NCI-H510A (cell line): ENCODE measurements at regions not wholly inside any gene's neighbourhood (a gene's known extent, or its start where the extent isn't known, plus 50 kb on each side); places are given as distances from the start of the nearest gene placed in this dataset.

Experiments
- DNase-seq: peaks from one replicate; lab custom pipeline; 2025; lab: John Stamatoyannopoulos, UW

DNA sequence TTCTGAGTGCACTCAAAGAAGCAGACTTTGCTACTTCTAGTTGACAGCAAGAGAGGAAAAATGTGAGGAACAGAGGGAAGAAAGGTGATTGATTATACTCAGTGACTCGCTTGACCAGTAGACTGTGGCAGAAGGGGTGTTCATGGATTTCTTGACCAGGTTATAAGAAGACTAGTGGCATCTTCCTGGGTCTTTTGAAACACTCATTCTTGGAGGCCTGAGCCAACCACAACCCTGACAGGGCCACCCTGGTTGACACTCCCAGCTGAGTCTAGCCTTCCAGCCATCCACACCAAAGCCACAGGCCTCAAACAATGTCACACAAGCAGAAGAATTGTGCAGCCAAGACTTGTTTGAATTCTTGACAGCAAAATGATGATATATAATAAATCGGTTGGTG is 366.3 kb downstream of the SS18 start:
- DNase-seq = no peak

DNA sequence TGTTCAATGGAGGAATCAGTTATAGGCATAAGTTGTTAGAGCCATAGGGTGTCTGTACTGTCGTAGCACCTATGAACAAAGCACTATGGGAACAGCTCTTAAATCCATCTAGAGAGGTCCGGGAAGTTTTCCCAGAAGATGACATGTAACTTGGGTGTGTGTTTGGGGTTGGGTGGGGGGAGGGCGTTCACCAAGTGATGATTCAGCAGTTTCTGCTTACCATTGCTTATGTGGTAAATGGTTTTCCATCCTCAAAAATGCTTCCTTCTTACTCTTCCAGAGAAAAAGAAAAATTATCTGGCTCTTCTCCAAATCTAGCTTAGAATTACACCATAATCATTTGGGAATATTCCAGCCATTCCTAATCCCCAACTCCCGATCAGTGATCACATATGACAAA is 361.1 kb upstream of the ZNF521 start:
- DNase-seq = no peak

DNA sequence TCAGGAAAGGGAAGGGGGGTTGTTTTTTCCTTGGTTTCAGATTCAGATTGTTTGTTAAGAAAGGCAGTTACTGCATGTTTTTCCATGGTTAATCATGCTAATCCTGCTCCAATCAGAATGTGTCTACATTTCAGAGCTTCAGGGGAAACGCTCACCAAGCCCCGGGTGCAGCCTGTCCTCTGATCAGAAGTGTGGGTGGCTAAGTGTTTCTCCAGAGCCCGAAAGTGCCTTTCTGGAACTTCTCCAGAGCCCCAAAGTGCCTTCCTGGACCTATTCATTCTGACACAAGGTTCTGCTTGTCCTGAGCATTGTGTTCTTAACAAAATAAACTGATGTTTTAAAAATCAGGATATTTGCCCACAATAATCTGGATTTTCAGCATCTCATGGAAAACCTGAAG is 359.0 kb upstream of the ZNF521 start:
- DNase-seq = no peak

DNA sequence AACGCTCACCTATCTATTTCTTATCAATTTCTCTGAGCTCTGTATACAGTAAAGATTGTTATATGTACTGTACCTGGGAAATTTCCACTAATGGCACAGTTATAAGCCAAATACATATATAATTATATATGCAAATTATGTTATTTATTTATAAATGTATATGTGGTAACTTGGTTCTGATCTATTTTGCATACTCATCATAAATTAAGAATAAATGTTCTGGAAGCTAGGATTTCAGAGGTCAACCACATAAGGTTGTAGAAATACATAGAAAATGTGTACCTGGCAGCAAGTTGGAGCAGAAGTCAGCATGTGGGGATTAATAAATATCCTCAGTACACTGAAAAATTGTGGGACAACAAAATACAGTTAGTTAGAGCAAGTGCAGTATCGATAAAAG is 353.7 kb upstream of the ZNF521 start:
- no peak for DNase-seq

DNA sequence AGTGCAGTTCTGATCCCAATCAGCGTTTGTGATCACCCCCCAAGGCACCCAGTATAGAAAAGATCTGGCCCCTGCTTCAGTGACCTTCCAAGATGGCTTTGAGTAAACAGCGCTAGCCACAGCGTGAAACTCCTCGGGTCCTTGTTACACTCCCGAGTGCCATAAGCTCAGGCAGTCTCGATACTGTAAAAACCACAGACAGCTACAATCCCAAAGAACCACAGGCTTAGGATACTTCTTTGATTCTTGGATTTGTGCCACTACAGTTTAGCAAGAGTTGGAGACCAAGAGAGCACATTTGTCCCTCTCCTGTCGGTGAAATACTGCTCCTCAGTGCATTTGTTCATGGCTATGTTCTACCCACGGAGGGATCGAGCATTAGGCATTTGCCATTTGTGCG is 352.5 kb upstream of the ZNF521 start:
- no peak for DNase-seq

DNA sequence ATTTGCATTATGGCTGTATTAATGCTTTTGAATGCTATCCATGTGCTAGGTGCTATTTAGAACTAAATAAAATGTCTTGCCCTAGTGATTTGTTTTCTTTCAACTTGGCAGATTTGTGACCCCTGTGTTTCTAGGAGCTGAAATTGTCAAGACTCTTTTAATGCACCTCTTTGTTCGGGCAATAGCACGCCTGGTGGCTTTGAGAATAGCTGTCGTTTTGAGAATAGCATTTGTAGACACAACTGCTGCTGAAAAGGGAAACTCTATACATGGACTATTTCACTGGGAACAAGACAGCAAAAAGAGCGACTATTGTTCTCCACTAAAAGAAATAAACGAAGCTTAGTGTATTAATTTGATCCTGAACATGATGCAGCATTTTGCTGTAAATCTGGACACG is 352.1 kb upstream of the ZNF521 start:
- no peak for DNase-seq

DNA sequence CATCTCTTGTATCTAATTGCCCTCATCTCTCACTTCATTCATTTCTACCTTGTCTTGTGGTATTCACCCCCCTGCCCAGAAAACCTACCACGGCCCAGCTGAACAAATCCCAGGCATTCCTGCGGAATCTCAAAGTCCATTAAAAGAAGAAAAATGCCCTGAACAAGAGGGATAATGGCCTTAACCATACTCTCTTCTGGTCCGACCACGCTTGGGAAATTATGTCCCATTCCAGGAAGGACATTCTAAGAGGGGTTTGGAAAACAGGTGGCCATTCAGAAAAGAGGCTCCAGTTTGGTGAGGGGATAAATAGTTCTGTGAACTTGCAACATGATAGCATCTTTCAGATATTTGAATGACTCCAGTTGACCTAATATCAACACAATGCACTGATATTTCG is 349.9 kb upstream of the ZNF521 start:
- DNase-seq = no peak

DNA sequence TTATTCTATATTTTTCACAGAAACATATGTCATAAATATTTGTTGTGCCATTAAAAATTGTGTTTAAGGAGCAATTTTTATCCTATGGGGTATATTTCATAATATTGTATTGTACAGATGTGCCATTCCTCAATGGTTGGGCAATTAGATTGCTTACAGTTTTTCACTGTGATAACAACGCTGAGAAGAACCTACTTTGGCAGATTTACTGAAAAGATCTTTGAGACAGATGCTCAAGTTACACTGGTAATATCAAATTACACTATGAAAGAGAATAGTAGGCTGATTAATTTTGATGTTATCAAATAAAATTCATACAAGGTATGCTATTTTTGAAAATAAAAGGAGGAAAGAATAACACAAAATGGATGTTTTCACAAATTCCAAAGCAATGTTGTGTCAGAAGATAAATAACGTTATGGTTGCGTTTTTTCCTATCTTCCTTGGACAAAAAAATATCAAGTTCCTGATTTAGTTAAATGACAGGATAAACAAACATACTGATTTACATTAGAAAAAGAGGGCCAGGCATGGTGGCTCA is 335.1 kb upstream of the ZNF521 start:
- no peak for DNase-seq

DNA sequence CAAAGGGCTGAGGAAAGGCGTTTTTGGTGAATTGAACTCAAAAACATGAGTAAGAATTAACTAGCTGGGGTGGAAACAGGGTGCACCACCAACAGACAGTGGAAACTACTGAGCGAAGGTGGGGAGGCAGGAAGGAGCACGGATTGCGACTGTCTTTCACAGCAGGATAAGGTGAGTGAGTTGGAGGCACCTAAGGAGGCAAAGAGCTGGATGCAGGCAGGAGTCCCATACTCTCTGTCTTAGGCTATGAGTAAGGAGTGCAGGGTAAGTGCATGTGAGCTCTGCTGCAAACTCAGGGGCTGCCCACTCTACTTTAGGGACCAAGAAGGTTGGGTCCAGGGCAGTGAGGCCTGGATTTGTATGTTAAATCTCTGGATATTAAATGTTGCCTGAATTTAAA is 333.1 kb upstream of the ZNF521 start:
- no peak for DNase-seq

DNA sequence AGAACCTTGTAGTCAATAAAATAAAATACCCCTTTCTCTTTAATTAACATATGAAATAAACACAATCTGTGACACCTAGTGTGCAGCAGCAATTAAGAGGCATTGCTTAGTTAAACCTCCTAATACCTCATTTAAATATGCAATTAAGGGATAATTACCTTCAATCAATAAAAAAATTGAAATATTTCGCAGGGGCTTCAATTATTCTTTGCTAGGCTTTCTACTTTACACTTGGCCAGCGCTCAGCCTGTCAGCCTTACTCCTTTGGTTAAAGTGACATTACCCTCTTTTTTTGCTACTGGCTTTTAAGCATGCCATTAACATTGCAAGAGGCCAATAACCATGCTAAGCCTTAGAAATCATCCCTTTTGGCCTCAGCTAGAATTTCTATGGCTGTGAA is 327.5 kb upstream of the ZNF521 start:
- no peak for DNase-seq

DNA sequence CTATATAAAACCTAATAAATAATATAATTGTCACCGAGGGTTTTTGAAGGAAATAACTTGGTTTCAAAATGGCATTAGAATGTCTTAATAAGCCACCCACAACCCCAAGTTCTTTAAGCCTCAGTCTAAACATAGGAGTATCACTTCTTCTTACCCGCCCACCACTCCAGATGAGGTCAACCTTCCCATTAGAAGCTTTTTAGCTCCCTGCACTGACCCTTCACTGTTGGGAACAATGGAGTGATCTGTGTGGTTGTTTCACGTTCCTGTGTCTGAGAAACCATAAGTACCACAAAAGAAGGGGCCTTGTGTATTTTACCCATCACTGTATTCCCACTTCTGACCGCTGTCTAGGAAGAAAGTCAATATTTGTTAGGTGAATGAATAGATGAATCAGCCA is 326.3 kb upstream of the ZNF521 start:
- no peak for DNase-seq

DNA sequence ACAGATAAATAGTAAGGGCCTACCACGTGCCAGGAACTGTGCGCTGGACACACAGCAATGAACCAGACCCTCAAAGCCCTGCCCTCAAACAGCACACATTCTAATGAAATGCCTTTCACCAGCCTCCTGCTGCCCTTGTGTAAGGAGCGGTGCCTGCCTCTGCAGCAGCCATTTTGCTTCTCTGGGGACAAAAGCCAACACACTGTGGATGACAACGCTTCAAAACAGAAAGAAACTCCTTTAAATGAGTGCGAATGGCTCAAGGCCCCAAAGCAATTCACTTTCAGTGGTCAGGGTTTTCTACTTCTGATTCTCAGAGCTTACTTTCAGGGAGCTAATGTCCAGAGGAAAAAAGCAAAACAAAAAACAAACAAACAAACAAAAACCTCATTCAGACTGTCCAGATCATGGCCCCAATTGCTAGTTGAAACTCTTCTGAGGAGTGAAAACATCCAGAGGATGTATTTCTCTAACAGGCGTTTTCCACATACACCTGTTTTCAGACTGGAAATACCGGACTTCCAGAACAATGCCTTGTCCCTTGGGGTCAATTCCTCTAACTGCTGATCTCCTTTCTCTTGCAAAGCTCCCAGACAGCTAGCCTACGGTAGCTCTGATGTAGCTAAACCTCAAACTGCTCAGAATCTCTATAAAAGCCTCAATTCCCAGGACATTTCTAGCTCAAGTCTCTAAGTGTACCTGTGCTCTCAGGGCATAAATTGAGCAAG is 323.3 kb upstream of the ZNF521 start:
- no peak for DNase-seq

DNA sequence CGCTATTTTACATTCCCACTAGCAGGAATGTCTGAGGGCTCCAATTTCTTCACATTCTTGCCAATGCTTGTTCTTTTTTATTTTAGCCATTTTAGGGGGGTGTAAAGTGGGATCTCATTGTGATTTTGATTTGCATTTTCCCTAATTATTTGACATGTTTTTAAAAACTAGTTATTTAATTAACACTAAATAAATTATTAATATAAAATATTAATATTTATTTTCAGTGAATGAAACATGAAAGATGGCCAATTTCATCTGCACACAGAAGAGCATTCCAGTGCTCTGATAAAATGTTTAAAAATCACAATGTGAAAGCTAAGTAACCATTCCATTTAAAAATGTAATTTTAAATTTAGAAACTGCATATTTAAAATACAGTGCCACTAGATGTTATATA is 322.2 kb upstream of the ZNF521 start:
- DNase-seq = no peak

DNA sequence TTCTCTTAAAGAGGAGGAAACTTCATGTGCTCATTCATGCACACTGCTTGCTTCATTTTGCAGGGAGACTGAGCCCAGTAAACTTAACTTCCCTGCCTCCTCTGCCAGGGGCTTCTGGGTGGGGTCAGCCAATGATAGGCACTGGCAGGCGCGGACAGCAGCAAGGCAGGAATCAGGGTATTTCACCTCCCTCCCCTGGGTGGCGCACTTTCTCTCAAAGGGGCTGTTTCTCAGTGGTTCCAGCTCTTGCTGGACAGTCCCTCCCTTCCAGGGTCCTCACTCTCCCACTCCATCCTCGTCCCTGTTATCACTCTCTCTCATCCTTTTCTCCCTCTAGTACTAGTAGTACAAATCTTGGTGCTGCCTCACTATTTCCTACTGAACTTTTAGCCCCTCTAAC is 320.5 kb upstream of the ZNF521 start:
- no peak for DNase-seq

DNA sequence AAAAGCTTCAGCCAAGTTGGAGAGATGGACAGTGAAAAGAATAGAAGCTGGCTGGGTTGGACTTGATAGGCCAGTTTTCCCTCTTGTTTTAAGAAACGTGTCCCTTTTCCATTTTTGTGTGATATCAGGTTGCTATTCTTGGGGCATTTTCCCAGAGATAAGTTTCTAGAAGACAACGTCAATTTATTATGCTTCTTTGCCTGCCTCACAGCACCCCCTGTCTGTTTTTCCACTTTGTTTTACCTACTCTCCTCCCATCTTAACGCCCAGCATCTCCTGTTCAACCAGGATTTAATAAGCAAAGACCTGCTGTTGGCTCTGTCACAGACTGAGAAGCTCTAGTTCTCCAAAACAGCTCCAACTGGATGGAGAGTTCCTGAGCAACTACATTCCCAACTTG is 317.8 kb upstream of the ZNF521 start:
- DNase-seq = no peak

DNA sequence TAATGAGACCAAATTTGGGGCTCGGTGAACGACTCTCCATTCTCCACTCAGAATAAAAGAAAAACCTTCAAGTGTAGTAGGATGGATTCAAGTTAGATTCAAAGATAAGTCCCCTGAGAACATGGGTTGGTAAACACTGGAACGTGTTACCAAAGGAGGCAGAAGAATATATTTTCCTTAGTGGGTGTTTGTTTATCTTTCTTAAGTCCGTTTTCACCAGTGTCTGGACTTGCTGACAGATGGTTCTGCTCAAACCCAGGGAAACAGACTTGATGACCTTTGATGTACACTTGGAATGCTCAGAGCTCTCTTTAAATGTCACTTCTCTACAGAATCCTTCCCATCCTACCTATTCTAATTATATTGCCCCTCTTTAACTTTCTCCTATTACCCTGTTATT is 310.3 kb upstream of the ZNF521 start:
- no peak for DNase-seq

DNA sequence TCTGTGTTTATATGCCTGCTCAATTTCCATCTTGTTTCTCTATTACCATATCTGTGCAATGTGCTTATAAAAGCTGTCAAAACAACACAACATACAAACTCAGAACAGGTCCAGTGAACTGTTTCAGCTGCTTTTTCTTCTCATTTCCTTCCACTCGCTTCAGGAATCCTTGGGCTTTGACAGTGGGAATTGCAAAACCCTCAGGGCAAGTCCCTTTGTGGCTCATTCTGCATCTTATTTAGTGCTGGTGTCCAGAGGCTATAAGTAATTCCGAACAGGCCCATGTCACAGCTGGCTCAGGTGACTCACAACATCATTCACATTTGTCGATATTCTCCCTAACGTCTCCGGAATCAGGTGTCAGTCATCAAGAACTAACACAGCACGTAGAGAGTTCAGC is 309.9 kb upstream of the ZNF521 start:
- DNase-seq = no peak

DNA sequence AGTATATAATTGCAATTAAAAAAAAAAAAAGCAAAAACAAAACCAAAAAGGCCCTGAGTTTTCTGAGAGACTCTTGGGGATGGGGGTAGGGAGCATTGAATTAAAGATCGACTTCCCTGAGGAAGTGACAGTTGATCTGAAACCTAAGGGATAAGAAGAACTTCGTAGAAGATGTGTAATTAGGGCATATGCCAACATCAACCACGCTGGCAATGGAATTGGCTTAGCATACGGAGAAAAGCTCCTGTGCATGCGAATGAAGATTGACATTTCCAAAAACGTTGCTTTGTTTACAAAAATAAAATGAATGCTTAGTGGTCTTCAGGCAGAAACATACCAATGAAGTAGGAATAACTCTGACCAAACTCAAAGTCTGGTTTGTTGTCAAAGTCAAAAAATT is 307.6 kb upstream of the ZNF521 start:
- no peak for DNase-seq

DNA sequence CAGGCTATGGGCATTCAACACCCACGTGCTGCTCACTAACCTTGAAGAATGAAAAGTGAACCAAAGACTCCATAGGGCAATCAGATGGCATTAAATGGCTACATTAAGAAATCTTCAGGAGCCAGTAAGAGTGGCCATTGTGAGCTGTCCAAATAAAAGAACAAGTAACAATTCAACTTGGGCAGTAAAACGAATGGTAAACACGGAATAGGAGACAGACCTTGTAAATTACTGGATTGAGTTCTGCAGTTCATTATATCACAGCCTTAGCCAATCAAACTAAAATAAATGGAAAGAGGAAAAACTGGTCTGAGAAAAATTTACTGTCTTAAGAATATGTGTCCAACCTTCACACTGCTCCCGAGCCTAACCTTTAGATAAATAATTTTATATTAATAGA is 306.5 kb upstream of the ZNF521 start:
- no peak for DNase-seq

DNA sequence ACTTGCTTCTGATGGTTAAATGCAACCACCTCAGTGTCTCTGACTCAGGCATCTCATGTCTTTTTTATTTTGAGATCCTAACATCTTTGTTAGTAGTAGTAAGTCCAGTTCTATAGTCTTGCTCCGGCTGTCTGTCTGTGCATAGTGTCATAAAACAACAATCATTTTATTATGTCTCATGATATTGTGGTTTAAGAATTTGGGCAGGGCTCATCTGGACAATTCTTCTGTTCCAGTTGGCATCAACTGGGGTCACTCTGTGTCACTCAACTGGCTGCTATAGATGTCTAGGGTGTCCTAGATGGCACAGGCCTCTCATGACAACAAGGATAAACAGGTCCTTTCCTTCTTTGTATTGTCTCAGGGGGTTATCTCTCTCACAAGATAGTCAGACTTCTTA is 299.6 kb upstream of the ZNF521 start:
- DNase-seq = no peak

DNA sequence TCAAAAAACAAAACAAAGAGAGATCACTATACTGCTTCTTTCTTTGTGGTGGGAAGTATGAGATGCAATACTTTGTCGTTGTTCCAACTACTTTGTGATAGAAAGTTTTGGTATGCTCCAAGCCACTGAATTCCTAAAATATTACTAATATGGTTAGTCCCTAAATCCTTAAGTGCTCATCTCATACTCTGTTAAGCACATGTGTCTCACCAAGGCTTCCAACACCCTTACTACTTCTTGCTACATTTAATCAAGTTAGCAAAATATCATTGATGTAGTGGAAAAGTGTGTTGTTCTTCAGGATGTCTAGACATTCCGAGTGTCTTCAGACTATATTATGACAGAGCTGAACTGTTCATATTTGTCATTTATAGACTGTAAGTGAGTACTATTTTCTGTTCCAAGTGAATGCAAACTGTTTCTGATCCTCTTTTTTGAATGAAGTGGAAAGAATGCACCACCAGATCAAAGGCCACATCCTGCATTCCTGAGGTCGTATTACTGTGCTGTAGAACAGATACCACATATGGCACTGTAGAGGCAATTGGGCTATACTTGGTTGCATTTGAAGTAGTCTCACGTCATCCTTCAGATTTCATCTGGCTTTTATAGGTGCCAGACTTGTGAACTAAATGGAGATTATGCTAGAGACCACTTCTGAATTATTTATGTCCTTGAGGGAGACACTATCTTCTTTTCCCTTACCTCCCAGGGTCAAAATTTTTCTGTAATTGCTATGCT is 298.4 kb upstream of the ZNF521 start:
- DNase-seq = no peak

DNA sequence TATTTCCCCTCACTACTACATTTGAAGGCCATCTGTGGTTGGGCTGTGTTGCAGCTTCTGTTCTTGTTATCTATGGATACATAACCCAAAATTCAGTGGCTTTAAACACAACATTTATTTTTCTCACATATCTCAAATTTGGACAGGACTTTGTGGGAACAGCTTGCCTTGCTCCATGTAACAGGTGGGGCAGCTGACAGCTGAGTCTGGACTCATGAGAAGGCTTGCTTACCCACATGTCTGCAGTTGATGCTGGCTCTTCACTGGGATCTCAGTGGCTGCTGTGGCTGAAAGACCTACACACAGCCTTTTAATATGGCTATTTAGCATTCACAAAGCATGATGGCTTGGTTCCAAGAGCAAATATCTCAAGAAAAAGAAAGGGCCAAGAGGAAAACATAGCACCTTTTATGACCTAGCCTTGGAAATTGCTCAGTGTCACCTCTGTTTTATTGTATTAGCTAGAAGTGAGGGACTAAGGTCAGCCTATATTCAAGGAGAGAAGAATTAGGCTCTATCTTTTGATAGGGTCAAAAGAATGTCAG is 296.8 kb upstream of the ZNF521 start:
- no peak for DNase-seq

DNA sequence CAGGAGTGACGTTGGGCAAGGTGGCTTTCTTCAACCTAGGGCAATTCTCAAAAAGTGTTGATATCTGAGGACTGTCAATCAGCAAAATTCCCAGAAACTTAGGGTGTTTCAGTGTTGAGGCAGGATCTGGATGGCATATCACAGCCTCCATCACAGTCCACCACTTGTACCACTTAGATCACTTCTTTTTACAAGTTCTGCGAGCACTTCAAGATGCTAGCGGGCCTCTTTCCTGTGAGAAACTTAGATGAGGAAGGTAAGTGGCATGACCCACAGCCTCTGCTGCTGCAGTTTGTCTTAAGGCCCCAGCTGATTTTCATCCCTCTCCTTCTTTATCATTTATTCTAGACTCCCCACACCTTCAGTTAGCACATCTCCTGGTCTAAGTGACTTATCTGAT is 295.4 kb upstream of the ZNF521 start:
- no peak for DNase-seq
